ENCODE measurements at regions not wholly inside any gene's neighbourhood (a gene's known extent, or its start where the extent isn't known, plus 50 kb on each side); places are given as distances from the start of the nearest gene placed in this dataset.

DNA sequence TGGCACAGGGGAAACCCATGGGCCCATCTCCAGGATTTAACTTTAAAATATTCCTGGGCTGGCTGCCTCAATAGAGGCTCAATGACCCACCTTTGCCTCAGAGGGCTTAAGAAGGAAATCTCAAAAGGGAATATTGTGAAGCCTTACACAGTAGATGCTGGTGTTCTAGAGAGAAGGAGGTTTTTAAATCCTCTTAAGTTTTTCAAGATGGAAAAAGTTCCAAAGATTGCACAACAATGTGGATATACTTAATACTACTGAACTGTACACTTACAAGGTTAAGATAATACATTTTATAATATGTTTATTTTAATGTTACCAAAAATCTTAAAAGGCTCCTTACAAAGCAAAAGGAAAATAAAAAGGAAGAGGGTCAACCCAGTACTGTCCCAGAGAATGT lies 54.9 kb upstream of the LCLAT1 start:
- TF ChIP-seq NFIC (IDR thresholded peaks at IDR 0.05) (no peak), TEAD4 (IDR thresholded peaks at IDR 0.05) (no peak), CEBPB (IDR thresholded peaks at IDR 0.05) (no peak), ZBTB7A (IDR thresholded peaks at IDR 0.05; ENCODE audit: low read depth) (no peak), EP300 (IDR thresholded peaks at IDR 0.05; ENCODE audit: borderline replicate concordance) (no peak), EGR1 (IDR thresholded peaks at IDR 0.05) (no peak), FOXM1 (IDR thresholded peaks at IDR 0.05; ENCODE audit: borderline replicate concordance, low read depth) (no peak), YY1 (IDR thresholded peaks at IDR 0.05; ENCODE audit: low read depth) (no peak), RAD21 (IDR thresholded peaks at IDR 0.05; ENCODE audit: low read depth) (no peak), TAF1 (IDR thresholded peaks at IDR 0.05; ENCODE audit: low read depth) (no peak), TCF12 (IDR thresholded peaks at IDR 0.05; ENCODE audit: low read depth) (no peak), CREB1 (IDR thresholded peaks at IDR 0.05; ENCODE audit: low read depth) (no peak)
- TF ChIP-seq, protein P1, sequence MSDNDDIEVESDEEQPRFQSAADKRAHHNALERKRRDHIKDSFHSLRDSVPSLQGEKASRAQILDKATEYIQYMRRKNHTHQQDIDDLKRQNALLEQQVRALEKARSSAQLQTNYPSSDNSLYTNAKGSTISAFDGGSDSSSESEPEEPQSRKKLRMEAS (IDR thresholded peaks at IDR 0.05), result no peak
- TF ChIP-seq, protein P2, sequence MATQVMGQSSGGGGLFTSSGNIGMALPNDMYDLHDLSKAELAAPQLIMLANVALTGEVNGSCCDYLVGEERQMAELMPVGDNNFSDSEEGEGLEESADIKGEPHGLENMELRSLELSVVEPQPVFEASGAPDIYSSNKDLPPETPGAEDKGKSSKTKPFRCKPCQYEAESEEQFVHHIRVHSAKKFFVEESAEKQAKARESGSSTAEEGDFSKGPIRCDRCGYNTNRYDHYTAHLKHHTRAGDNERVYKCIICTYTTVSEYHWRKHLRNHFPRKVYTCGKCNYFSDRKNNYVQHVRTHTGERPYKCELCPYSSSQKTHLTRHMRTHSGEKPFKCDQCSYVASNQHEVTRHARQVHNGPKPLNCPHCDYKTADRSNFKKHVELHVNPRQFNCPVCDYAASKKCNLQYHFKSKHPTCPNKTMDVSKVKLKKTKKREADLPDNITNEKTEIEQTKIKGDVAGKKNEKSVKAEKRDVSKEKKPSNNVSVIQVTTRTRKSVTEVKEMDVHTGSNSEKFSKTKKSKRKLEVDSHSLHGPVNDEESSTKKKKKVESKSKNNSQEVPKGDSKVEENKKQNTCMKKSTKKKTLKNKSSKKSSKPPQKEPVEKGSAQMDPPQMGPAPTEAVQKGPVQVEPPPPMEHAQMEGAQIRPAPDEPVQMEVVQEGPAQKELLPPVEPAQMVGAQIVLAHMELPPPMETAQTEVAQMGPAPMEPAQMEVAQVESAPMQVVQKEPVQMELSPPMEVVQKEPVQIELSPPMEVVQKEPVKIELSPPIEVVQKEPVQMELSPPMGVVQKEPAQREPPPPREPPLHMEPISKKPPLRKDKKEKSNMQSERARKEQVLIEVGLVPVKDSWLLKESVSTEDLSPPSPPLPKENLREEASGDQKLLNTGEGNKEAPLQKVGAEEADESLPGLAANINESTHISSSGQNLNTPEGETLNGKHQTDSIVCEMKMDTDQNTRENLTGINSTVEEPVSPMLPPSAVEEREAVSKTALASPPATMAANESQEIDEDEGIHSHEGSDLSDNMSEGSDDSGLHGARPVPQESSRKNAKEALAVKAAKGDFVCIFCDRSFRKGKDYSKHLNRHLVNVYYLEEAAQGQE (IDR thresholded peaks at IDR 0.05; ENCODE audit: low read depth), result no peak
- TF ChIP-seq, protein P3, sequence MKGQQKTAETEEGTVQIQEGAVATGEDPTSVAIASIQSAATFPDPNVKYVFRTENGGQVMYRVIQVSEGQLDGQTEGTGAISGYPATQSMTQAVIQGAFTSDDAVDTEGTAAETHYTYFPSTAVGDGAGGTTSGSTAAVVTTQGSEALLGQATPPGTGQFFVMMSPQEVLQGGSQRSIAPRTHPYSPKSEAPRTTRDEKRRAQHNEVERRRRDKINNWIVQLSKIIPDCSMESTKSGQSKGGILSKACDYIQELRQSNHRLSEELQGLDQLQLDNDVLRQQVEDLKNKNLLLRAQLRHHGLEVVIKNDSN (IDR thresholded peaks at IDR 0.05), result no peak

DNA sequence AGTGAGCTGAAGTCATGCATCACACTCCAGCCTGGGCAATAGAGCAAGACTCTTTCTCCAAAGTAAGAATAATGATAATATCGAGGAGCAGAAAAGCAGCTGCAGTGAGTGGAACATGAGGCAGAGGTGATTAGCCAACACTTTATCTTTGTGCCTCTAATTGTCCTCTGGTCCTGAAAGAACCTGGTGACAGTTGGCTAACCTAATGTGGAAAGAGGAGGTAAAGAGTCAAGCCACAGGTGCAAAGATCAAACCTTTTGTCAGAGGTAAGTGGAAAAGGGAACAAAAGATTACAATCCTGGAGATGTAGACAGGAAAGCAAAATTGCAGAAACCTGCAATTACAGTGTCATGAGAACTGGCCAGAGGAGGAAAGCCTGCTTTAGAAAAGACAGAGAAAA lies 53.5 kb upstream of the LCLAT1 start:
- TF ChIP-seq ZBTB7A (IDR thresholded peaks at IDR 0.05; ENCODE audit: low read depth) (no peak), YY1 (IDR thresholded peaks at IDR 0.05; ENCODE audit: low read depth) (no peak), FOXM1 (IDR thresholded peaks at IDR 0.05; ENCODE audit: borderline replicate concordance, low read depth) (no peak), TAF1 (IDR thresholded peaks at IDR 0.05; ENCODE audit: low read depth) (no peak), CREB1 (IDR thresholded peaks at IDR 0.05; ENCODE audit: low read depth) (no peak), CEBPB (IDR thresholded peaks at IDR 0.05) (no peak), NFIC (IDR thresholded peaks at IDR 0.05) (no peak), TCF12 (IDR thresholded peaks at IDR 0.05; ENCODE audit: low read depth) (no peak), RAD21 (IDR thresholded peaks at IDR 0.05; ENCODE audit: low read depth) (no peak), EP300 (IDR thresholded peaks at IDR 0.05; ENCODE audit: borderline replicate concordance) (no peak), TEAD4 (IDR thresholded peaks at IDR 0.05) (no peak), EGR1 (IDR thresholded peaks at IDR 0.05) (no peak)
- TF ChIP-seq, protein P1 (IDR thresholded peaks at IDR 0.05), result no peak
- TF ChIP-seq, protein P3 (IDR thresholded peaks at IDR 0.05), result no peak
- TF ChIP-seq, protein P2 (IDR thresholded peaks at IDR 0.05; ENCODE audit: low read depth), result no peak

DNA sequence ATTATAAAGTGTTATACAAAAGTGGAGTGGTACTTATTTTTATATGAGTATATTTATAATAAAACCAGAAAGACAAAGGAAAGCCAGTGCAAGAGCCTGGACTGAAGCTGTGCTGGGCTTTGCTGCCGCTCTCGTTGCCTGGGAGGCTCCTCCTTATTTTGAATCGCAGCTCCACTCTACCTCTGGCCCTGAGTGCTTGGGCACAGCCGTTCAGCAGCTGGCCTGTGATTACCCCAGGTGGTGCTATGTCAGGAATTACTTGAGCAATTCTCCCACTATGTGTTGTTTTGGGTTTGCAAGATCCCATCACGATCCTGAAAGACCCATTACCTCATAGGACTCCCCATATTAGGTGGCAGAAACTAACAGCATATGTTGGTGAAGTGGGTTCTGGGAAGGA lies 53.0 kb upstream of the LCLAT1 start:
- TF ChIP-seq ZBTB7A (IDR thresholded peaks at IDR 0.05; ENCODE audit: low read depth) (no peak), FOXM1 (IDR thresholded peaks at IDR 0.05; ENCODE audit: borderline replicate concordance, low read depth) (no peak), CEBPB (IDR thresholded peaks at IDR 0.05) (no peak), NFIC (IDR thresholded peaks at IDR 0.05) (no peak), TCF12 (IDR thresholded peaks at IDR 0.05; ENCODE audit: low read depth) (no peak), TAF1 (IDR thresholded peaks at IDR 0.05; ENCODE audit: low read depth) (no peak), EP300 (IDR thresholded peaks at IDR 0.05; ENCODE audit: borderline replicate concordance) (no peak), CREB1 (IDR thresholded peaks at IDR 0.05; ENCODE audit: low read depth) (no peak), EGR1 (IDR thresholded peaks at IDR 0.05) (no peak), RAD21 (IDR thresholded peaks at IDR 0.05; ENCODE audit: low read depth) (no peak), TEAD4 (IDR thresholded peaks at IDR 0.05) (no peak), YY1 (IDR thresholded peaks at IDR 0.05; ENCODE audit: low read depth) (no peak)
- TF ChIP-seq, protein P2 (IDR thresholded peaks at IDR 0.05; ENCODE audit: low read depth), result no peak
- TF ChIP-seq, protein P1 (IDR thresholded peaks at IDR 0.05), result no peak
- TF ChIP-seq, protein P3 (IDR thresholded peaks at IDR 0.05), result no peak
